Ectodermal cell (in vitro differentiated cells): ENCODE measurements at regions not wholly inside any gene's neighbourhood (a gene's known extent, or its start where the extent isn't known, plus 50 kb on each side); places are given as distances from the start of the nearest gene placed in this dataset.

ENCODE experiments used
- H3K27ac ChIP-seq: 2 replicates; pipeline ENCODE4 v1.7.0; 2013; ENCODE audit warnings: mild to moderate bottlenecking, low read depth, low read length; ENCODE audit not compliant: insufficient read depth, poor library complexity, severe bottlenecking
- H3K27me3 ChIP-seq: 2 replicates; pipeline ENCODE4 v1.7.0; 2013; ENCODE audit warnings: mild to moderate bottlenecking, low read length; ENCODE audit not compliant: insufficient read depth, control insufficient read depth, poor library complexity, severe bottlenecking
- H3K36me3 ChIP-seq: one replicate; pipeline ENCODE4 v1.7.0; 2013; ENCODE audit warnings: low read length; ENCODE audit not compliant: control insufficient read depth, insufficient read depth
- H3K4me1 ChIP-seq: one replicate; pipeline ENCODE4 v1.7.0; 2013; ENCODE audit warnings: low read length; ENCODE audit not compliant: control insufficient read depth, insufficient read depth
- H3K4me3 ChIP-seq: 2 replicates; pipeline ENCODE4 v1.7.0; 2013; ENCODE audit warnings: low read depth, low read length, control low read depth; ENCODE audit not compliant: insufficient read depth
- H3K9me3 ChIP-seq: 2 replicates; pipeline ENCODE4 v1.7.0; 2013; ENCODE audit warnings: mild to moderate bottlenecking, low read length, moderate library complexity; ENCODE audit not compliant: control insufficient read depth
- WGBS, 2 experiments: methylation state at CpG; one replicate each; pipeline ENCODE4 v1.1.7; 2013; ENCODE audit warnings: missing lambda C conversion rate in 2 of 2; 5-methylcytosine and 5-hydroxymethylcytosine counted together

DNA sequence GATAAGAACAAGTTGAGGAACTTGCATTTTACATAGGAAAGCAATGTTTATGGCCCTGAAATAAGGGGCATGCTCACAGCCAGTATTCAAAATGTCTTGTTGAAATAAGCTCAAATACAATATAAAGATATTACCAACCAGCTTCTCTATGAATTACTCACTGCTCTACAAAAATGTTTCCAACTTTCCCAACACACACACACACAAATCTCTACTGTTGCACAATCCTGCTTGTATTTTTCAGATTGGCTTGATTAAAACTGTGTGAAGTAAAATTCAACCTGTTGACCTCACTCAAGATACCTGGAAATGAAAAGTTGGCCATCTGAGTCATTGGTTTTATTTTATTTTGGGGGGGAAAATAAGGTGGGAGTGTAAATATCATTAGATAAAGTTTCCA is 128.6 kb downstream of the CHIC2 start:
- Histone ChIP-seq H3K27ac (no peak overlapping the region), H3K9me3 (no peaks in the 10 kb centered on the region), H3K27me3 (no peaks in the 10 kb centered on the region), H3K36me3 (no peaks in the 10 kb centered on the region), H3K4me3 (no peak overlapping the region), H3K4me1 (no peaks in the 10 kb centered on the region)

DNA sequence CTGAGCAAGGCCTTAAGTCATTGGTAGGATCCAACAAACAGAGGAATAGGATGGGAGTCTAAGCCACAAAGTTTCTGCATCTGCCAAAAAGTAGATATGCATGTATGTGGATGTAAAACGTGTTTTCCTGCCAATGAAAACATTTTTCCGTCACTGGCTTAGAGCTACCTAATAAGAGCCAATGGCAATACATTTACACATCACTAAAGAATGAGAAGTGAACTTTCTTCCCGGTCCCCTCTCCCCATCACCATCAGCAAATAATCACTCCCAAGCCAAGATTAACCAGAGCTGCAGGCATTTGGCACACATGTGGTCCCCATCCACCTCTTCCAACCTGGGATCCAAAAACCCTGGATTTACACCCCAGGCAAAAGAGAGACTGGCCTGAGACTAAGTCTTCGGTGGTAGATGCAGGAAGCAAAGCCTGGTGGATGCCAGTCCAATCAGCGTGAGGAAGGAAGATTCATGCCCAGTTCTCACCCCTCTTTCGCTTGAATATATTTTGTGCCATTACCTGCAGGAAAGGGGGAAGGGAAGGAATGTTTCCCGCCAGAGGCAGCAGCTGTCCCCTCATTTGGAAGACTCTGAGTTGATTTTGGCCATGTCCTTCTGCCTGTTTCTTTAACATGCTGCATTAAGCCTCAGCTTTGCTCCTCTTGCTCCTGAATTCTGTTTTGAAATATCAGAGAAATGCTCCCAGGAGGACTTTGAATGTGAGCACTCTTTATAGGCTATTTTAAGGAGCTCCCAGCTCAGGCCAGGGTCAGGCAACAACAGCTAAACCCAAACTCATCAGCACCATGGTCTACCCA is 131.4 kb downstream of the CHIC2 start:
- Histone ChIP-seq H3K27me3 (no peaks in the 10 kb centered on the region), H3K36me3 (no peaks in the 10 kb centered on the region), H3K4me1 (no peaks in the 10 kb centered on the region), H3K4me3 (no peak overlapping the region), H3K27ac (no peak overlapping the region), H3K9me3 (no peaks in the 10 kb centered on the region)
- 89 to 90% methylated on average over 7 of the region's 7 CpGs for WGBS, 2 experiments

DNA sequence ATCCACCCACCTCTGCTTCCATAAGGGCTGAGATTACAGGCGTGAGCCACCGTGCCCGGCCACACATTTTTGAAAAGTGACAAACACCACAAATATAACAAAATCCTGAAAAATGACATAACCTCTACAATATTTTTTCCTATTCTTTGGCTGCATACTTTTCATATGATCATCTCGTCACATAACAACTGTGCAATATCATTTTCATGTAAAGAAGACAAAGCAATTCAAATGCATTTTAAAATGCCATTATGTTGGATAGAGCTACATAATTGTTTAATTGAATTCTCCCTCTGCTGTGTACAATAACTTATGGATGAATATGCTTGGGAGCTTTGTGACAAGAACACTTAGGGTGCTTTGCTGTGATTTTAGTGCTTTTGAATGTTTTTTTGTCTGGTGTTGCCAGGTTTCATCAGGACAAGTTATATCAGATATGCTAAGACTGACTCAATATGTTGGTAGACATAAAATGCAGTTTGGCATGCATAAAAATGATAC is 132.9 kb downstream of the CHIC2 start:
- 92 to 94% methylated on average over 4 of the region's 4 CpGs for WGBS, 2 experiments
- no peak overlapping the region for H3K4me3 ChIP-seq
- H3K9me3 ChIP-seq: no peaks in the 10 kb centered on the region
- no peak overlapping the region for H3K27ac ChIP-seq
- H3K27me3 ChIP-seq: no peaks in the 10 kb centered on the region
- no peaks in the 10 kb centered on the region for H3K36me3 ChIP-seq
- no peaks in the 10 kb centered on the region for H3K4me1 ChIP-seq

DNA sequence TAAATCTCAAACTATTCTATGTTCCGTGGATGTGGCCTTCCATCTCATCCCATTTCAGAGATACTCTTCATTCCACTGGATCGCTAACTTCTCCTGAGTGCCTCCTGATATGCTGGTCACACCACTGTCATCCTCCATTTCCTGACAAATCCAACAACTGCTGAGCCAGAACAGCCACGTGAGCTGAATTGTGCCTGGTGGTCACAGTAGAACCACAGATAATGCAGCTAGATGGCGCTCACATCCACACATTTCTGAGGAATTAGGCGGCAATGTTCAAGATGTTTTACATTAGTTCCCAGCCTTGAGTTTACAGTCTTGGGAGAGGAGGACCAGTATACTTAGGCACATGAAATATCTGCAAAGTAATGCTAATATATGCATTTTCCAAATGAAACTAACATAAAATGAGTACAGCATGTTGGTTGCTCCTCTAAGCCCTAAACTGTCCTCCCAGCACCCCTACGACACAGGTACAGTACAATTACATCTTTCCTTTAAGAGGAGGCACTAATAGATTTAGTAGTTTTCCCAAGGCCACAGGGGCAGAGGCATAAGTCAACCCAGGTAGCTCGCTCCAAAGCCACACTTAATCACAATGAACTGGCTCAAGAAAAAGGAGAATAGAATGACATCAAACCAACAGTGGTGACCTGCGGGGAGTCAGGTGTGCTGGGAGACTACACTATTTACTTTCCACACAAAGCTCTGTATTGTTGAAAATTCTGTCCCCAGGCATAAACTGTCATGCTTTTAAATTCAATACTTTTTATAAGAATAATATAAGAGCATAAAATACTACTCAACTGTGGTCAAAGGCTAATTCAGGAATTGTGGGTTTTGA is 134.2 kb downstream of the CHIC2 start:
- no peaks in the 10 kb centered on the region for H3K4me1 ChIP-seq
- no peaks in the 10 kb centered on the region for H3K27me3 ChIP-seq
- no peak overlapping the region for H3K27ac ChIP-seq
- no peaks in the 10 kb centered on the region for H3K36me3 ChIP-seq
- H3K4me3 ChIP-seq: no peak overlapping the region
- 38 to 40% methylated on average over 8 of the region's 8 CpGs for WGBS, 2 experiments
- no peaks in the 10 kb centered on the region for H3K9me3 ChIP-seq

DNA sequence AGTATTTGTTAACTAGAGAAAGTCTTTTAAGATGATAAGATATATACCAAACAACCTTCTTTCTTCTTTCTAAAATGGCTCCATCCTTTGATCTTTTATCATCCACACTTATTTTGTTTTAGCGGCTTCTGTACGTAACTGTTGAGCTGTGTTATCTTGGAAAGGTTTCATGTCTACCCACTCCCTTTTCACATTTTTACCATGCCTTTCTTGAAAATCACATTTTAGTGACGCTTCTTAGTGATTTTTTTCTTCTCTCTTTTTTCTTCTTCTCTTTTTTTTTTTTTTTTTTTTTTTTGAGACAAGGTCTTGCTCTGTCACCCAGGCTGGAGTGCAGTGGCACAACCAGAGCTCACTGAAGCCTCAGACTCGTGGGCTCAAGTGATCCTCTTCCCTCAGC is 135.1 kb downstream of the CHIC2 start:
- Histone ChIP-seq H3K4me3 (no peak overlapping the region), H3K9me3 (no peaks in the 10 kb centered on the region), H3K27ac (no peak overlapping the region), H3K36me3 (no peaks in the 10 kb centered on the region), H3K27me3 (no peaks in the 10 kb centered on the region), H3K4me1 (no peaks in the 10 kb centered on the region)
- 93% methylated on average over 4 of the region's 4 CpGs for WGBS, 2 experiments

DNA sequence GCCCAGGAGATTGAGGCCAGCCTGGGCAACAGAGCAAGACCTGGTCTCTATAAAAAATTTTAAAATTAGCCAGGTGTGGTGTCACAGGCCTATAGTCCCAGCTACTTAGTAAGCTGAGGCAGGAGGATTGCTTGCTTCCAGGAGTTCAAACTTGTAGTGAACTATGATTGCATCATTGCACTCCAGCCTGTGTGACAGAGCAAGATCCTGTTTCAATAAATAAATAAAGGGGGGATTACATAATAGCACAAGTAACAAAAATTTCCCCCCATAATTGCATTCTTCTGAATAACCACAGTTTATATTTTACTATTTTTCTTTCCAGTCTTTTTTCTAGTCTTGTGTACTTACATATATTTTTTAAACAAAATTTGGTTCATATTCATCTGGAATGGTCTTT is 135.6 kb downstream of the CHIC2 start:
- H3K4me3 ChIP-seq: no peak overlapping the region
- no peaks in the 10 kb centered on the region for H3K4me1 ChIP-seq
- no peaks in the 10 kb centered on the region for H3K36me3 ChIP-seq
- H3K9me3 ChIP-seq: no peaks in the 10 kb centered on the region
- H3K27ac ChIP-seq: no peak overlapping the region
- H3K27me3 ChIP-seq: no peaks in the 10 kb centered on the region

DNA sequence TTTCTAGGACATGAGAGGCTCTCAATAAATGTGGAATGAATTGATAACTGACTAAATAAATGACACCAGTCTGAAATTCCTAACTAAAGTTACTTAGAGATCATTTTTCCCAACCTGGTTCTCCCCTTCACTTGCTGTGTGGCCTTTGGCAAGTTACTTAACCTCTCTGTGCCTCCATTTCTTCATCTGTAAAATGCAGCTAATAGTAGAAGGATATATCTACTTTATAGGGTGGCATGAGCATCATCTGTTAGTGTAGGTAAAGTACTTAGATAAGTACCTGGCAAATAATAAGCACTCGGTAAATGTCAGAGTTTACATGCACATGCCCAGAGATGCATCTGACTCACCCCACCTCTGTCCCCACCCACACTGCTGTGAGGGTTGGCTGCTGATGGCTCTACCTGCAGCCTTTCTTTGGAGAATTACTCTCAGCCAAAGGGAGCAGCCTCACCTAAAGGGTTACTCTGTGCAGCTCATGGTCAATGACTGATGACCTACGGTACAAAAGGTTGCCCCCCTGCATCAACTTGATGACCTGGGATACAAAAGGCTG is 139.3 kb downstream of the CHIC2 start:
- H3K9me3 ChIP-seq: no peaks in the 10 kb centered on the region
- H3K27me3 ChIP-seq: no peaks in the 10 kb centered on the region
- H3K4me3 ChIP-seq: no peak overlapping the region
- no peak overlapping the region for H3K27ac ChIP-seq
- H3K36me3 ChIP-seq: no peaks in the 10 kb centered on the region
- WGBS, 2 experiments: 94 to 95% methylated on average over 2 of the region's 2 CpGs
- no peaks in the 10 kb centered on the region for H3K4me1 ChIP-seq

DNA sequence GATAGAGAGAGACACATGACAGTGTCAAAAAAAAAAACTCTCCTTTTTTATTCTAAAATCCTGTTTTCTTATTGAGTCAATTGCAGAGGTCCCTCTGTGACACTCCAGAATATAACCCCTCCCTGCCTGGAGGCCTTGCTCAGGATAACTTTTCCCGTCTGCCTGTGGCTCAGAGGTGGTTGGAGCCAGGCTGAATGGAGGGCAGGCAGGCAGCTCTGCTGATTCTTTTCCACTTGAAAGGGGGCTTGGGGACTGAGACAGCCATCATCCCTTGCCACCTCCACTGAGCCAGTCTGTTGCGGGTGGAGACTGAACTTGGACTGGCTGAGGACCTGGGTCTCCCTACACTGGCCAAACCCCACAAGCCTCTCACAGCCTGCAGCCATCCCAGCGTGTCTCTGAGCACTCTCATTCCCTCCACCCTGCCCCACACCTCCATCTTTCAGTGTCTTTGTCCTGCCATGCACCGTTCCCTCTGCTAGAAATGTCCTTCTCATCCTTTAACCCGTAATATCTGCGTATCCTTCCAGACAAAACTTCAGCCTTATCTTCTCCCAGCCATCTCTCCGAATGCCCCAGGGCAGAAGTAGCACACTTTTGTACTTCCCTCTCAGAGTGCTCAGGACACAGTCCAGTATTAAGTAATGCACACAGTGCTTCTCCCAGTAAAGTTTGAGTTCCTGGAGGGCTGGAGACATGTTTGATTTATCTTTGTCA is 139.9 kb downstream of the CHIC2 start:
- Histone ChIP-seq H3K9me3 (no peaks in the 10 kb centered on the region), H3K27me3 (no peaks in the 10 kb centered on the region), H3K36me3 (no peaks in the 10 kb centered on the region), H3K27ac (no peak overlapping the region), H3K4me1 (no peaks in the 10 kb centered on the region), H3K4me3 (no peak overlapping the region)
- WGBS, 2 experiments: 72 to 73% methylated on average over 7 of the region's 7 CpGs

DNA sequence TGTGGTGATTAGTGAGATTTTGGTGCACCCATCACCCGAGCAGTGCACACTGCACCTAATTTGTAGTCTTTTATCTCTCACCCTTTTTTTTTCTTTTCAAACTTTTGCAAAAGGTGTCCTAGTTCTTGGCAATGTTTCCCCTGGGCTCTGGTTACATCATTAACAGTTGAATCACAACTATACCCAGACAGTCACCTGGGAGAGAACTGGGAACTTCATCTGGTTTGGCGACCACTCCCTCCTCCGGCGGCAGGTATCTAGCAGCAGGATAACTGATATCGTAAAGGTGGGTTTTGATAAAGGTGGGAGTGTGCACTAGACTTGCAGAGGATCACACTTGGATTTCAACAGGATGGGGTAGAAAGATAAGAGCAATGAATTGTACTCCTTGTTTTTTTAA is 140.5 kb downstream of the CHIC2 start:
- Histone ChIP-seq H3K4me1 (no peaks in the 10 kb centered on the region), H3K27me3 (no peaks in the 10 kb centered on the region), H3K27ac (no peak overlapping the region), H3K9me3 (no peaks in the 10 kb centered on the region), H3K4me3 (no peak overlapping the region), H3K36me3 (no peaks in the 10 kb centered on the region)
- 80 to 81% methylated on average over 5 of the region's 5 CpGs for WGBS, 2 experiments

DNA sequence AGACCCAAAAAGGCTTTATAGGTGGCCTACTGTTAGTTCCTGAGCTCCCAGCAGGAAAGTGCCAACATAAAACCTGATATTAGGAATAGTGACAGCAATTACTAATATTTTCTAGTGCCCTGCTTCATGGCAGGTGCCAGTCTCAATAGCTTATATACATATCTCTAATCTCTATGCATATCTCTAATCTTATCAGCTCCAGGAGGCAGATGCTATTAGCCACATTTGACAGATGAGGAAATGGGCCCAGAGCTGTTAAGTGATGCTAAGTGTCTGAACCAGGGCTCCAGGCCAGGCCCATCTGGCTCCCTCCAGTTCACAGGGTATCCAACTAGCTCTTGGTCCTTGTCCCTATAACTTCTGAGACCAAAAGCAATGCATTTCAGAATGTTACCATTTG is 142.5 kb downstream of the CHIC2 start:
- Histone ChIP-seq H3K27ac (no peak overlapping the region), H3K4me1 (no peaks in the 10 kb centered on the region), H3K27me3 (no peaks in the 10 kb centered on the region), H3K4me3 (no peak overlapping the region), H3K9me3 (no peaks in the 10 kb centered on the region), H3K36me3 (no peaks in the 10 kb centered on the region)
